Duodenal mucosa (tissue), 2 donors: ENCODE measurements at regions not wholly inside any gene's neighbourhood (a gene's known extent, or its start where the extent isn't known, plus 50 kb on each side); places are given as distances from the start of the nearest gene placed in this dataset.

ENCODE experiments used
- H3K27ac ChIP-seq: one replicate; pipeline ENCODE4 v1.7.0; 2013; ENCODE audit warnings: low read depth, low read length
- H3K27me3 ChIP-seq, 2 donors: one replicate each; pipeline ENCODE4 v1.7.0; 2013; ENCODE audit warnings: low read length in 2 of 2, control low read depth in 1 of 2; ENCODE audit not compliant: insufficient read depth in 2 of 2, control insufficient read depth in 1 of 2
- H3K36me3 ChIP-seq, 2 donors: one replicate each; pipeline ENCODE4 v1.7.0; 2013; ENCODE audit warnings: low read length in 2 of 2, control low read depth in 1 of 2; ENCODE audit not compliant: insufficient read depth in 2 of 2, control insufficient read depth in 1 of 2
- H3K4me1 ChIP-seq, 2 donors: one replicate each; pipeline ENCODE4 v1.7.0; 2013; ENCODE audit warnings: low read length in 2 of 2, control low read depth in 1 of 2; ENCODE audit not compliant: insufficient read depth in 2 of 2, control insufficient read depth in 1 of 2
- H3K4me3 ChIP-seq, 2 donors: one replicate each; pipeline ENCODE4 v1.7.0; 2013; ENCODE audit warnings: low read length in 2 of 2, low read depth in 1 of 2
- H3K9ac ChIP-seq, 2 donors: one replicate each; pipeline ENCODE4 v1.7.0; 2013; ENCODE audit warnings: low read length in 2 of 2, low read depth in 1 of 2
- H3K9me3 ChIP-seq, 2 donors: one replicate each; pipeline ENCODE4 v1.7.0; 2013; ENCODE audit warnings: low read length in 2 of 2, control low read depth in 1 of 2; ENCODE audit not compliant: control insufficient read depth in 1 of 2

DNA sequence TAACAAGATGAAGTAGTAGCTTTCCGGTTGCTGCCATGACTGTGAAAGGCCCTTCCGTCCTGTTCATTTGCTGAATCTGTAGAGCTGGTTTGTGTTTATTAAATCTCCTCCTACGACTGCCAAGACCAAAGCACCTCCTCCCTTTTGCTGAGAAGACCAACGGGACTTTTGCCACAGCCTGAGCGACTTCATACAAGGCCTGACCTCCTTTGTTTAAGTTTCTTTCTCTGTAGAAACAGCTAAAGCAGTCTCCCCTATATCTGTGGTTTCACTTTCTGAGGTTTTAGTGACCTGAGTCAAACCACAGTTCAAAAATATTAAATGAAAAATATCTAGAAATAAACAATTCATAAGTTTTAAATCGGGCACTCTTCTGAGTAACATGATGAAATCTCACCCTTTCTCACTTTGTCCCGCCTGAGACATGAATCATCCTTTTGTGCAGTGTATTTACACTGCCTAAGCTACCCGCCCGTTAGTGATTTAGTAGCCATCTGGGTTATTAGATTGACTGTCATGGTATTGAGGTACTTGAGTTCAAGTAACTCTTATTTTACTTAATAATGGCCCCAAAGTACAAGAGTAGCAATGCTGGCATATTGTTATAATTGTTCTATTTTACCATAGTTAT is 119.1 kb upstream of the LRRC4C start:
- Histone ChIP-seq H3K36me3 (no peaks in the 10 kb centered on the region), H3K27ac (no peak overlapping the region), H3K9ac (no peak overlapping the region), H3K4me1 (no peaks in the 10 kb centered on the region), H3K4me3 (no peak overlapping the region), H3K27me3 (no peaks in the 10 kb centered on the region), H3K9me3 (no peaks in the 10 kb centered on the region)

DNA sequence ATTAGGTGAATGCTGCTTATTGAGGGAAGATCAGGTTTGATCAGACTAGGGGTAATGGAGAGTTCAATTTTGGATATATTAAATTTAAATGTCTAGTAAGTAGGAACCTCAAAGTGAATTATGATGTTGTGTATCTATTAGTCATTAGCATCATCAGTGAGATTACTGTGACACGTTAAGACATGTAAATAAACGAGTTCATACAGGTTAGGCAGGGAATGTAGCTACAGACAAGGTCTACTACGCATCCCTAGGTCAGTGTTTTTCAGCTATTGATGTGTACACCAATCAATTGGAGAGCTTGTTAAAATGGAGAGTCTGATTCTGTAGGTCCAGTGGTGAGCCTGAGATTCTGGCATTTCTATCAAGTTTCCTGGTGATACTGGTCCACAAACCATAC is 120.1 kb upstream of the LRRC4C start:
- Histone ChIP-seq H3K9me3 (no peaks in the 10 kb centered on the region), H3K4me1 (no peaks in the 10 kb centered on the region), H3K27me3 (no peaks in the 10 kb centered on the region), H3K27ac (no peak overlapping the region), H3K9ac (no peak overlapping the region), H3K36me3 (no peaks in the 10 kb centered on the region), H3K4me3 (no peak overlapping the region)

DNA sequence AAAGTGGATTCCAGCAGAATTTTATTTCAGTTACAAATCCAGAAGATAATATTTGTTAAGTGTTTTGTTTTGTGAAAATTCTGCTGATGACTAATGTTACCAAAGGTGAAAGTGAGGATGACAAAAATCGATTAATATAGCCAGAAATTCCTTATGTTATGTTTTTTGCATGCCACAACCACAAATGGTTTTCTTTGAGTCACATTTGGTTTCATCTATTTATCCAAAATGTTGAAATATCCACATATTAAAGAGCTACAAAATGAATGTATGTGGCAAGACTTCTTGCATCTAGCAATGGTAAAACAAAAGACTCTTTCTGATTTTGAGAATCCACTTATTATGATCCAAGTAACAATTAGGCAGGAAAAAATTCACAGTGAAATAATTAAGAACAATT is 150.1 kb upstream of the LRRC4C start:
- H3K9me3 ChIP-seq, result peaks cover 0 to under 1% of the 10 kb centered on the region in 2 donors
- H3K27me3 ChIP-seq, result no peaks in the 10 kb centered on the region
- no peak overlapping the region for H3K27ac ChIP-seq
- no peak overlapping the region for H3K4me3 ChIP-seq
- no peak overlapping the region for H3K9ac ChIP-seq
- no peaks in the 10 kb centered on the region for H3K4me1 ChIP-seq
- no peaks in the 10 kb centered on the region for H3K36me3 ChIP-seq

DNA sequence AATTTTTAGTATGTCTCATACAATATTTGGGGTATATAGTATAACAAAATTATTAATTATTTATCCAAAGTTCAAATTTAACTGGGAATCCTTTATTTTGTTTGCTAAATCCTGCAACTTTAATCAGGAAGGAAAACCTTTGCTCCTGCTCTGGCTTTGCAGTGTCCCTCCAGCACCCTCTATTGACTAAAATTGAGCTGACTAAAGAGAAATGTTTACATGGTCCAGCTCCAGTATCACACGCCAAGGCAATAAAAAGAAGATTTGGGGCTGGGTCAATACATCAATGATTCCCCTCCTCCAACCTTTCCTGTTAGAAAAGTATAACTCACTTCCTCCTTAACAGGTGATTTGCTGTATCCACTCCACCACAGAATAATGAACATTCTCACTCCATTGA is 153.0 kb upstream of the LRRC4C start:
- H3K9me3 ChIP-seq, result peaks cover 0 to 3% of the 10 kb centered on the region in 2 donors

DNA sequence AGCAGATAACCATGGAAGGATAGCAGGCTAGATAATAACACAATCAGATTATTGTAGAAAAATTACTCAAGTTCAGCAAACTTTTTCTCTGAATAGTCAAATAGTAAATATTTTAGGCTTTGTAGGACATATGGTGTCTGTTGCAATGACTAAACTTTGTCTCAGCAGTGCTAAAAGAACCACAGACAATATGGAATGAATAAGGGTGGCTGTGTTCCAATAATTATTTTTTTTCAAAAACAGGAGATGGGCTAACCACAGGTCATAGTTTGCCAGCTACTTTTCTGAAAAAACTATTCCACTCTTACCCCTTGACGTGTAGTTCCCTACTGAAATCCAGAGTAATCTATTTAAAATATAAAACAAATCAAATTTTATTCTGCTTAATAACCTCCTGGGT is 153.9 kb upstream of the LRRC4C start:
- no peaks in the 10 kb centered on the region for H3K27me3 ChIP-seq
- H3K4me3 ChIP-seq, result no peak overlapping the region
- no peak overlapping the region for H3K9ac ChIP-seq
- H3K4me1 ChIP-seq, result no peaks in the 10 kb centered on the region
- H3K36me3 ChIP-seq, result no peaks in the 10 kb centered on the region
- H3K27ac ChIP-seq, result no peak overlapping the region
- peaks cover 0 to 3% of the 10 kb centered on the region in 2 donors for H3K9me3 ChIP-seq

More for the DNA sequence above, 153.0 kb upstream of the LRRC4C start:
- Histone ChIP-seq H3K27me3 (no peaks in the 10 kb centered on the region), H3K27ac (no peak overlapping the region), H3K9ac (no peak overlapping the region), H3K4me1 (no peaks in the 10 kb centered on the region), H3K36me3 (no peaks in the 10 kb centered on the region), H3K4me3 (no peak overlapping the region)

DNA sequence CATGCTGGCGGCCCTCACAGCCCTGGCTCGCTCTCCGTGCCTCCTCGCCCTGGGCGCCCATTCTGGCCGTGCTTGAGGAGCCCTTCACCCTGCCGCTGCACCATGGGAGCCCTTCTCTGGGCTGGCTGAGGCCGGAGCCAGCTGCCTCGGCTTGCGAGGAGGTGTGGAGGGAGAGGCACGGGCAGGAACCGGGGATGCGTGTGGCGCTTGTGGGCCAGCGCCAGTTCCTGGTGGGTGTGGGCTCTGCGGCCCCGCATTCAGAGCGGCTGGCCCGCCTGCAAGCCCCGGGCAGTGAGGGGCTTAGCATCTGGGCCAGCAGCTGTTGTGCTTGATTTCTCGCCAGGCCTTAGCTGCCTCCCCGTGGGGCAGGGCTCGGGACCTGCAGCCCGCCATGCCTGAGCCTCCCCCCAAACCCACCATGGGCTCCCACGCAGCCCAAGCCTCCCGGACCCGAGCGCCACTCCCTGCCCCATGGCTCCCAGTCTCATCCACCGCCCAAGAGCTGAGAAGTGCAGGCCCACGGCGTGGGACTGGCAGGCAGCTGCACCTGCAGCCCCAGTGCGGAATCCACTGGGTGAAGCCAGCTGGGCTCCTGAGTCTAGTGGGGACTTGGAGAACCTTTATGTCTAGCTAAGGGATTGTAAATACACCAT is 163.4 kb upstream of the LRRC4C start:
- Histone ChIP-seq H3K36me3 (no peaks in the 10 kb centered on the region), H3K27me3 (no peaks in the 10 kb centered on the region), H3K9me3 (no peaks in the 10 kb centered on the region), H3K9ac (no peak overlapping the region), H3K27ac (no peak overlapping the region), H3K4me1 (no peaks in the 10 kb centered on the region), H3K4me3 (no peak overlapping the region)

DNA sequence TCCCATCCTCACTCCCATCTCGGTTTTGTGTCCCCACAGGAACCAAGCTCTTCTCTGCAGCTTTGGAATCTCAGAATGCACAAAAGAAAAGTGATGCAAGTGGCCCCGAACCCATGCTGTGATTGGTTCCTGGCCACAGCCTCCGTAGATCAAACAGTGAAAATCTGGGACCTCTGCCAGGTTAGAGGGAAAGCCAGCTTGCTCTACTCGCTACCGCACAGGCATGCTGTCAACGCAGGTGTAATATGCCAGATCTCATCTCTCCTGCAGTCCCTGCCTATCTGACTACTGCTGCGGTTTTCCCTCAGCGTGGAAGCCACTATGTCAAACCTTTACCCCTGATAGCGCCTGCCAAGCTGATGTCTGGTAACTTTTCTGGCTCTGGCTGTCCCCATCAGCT is 200.5 kb upstream of the LRRC4C start:
- H3K27ac ChIP-seq, result no peak overlapping the region
- H3K27me3 ChIP-seq, result no peaks in the 10 kb centered on the region
- H3K9me3 ChIP-seq, result no peaks in the 10 kb centered on the region
- H3K9ac ChIP-seq, result no peak overlapping the region
- no peak overlapping the region for H3K4me3 ChIP-seq
- no peaks in the 10 kb centered on the region for H3K4me1 ChIP-seq
- H3K36me3 ChIP-seq, result no peaks in the 10 kb centered on the region

DNA sequence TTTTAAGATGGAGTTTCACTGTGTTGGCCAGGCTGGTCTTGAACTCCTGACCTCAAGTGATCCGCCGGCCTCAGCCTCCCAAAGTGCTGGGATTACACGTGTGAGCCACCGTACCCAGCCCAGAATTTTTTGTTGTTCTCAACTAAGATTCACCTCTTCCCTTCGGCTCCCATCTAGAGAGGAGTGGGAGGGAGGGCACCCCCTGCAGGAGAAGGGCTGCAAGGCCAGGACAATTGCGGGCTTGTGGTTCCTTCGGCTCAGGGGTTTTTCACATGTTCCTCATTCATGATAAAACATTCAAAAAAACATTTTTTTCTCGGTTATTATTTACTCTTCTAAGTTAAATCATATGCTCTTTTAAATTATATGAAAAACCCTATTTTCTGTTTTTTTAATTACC is 201.1 kb upstream of the LRRC4C start:
- H3K27me3 ChIP-seq, result no peaks in the 10 kb centered on the region

DNA sequence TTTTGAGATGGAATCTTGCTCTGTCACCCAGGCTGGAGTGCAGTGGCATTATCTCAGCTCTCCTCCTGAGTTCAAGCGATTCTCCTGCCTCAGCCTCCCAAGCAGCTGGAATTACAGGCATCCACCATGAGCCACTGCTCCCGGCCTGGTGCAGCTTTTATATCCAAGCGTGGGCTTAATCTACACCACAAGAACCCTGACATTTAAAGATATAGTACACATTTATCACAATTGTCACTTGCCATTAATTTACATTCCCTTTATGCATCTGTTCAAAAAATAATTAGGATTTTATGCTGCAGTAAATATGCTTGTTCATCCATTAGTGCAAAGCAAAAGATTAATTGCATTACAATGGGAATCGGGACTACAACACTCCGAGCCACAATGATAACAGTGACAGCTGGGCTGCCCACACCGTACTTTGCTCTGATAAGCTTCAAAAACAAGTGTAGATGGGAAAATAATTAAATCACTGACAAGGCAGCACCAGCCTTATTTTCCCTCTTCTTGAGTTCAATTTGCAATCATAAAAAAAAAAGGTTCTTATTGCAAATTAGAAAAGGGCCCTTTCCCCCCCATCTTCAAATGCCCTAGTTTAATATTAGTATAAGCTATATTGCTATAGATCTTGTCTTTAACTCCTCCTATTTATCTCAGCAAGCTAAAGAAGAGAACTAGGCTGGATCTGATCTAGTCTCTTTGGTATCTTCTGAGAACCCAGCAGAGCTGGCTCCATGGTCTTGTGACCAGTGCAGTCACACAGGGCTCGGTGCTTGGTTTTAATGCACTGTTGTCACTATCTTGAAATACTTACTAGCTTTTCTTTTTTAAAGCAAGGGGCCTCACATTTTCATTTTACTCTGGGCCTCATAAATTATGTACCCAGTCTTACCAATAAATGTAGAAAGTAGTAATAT is 206.2 kb upstream of the LRRC4C start:
- no peaks in the 10 kb centered on the region for H3K9me3 ChIP-seq
- H3K9ac ChIP-seq, result no peak overlapping the region
- no peaks in the 10 kb centered on the region for H3K27me3 ChIP-seq
- H3K4me3 ChIP-seq, result no peak overlapping the region
- H3K36me3 ChIP-seq, result no peaks in the 10 kb centered on the region
- no peaks in the 10 kb centered on the region for H3K4me1 ChIP-seq
- no peak overlapping the region for H3K27ac ChIP-seq

More for the DNA sequence above, 201.1 kb upstream of the LRRC4C start:
- H3K9ac ChIP-seq, result no peak overlapping the region
- no peaks in the 10 kb centered on the region for H3K36me3 ChIP-seq
- no peaks in the 10 kb centered on the region for H3K4me1 ChIP-seq
- no peaks in the 10 kb centered on the region for H3K9me3 ChIP-seq
- H3K27ac ChIP-seq, result no peak overlapping the region
- no peak overlapping the region for H3K4me3 ChIP-seq
